ENCODE measurements at regions not wholly inside any gene's neighbourhood (a gene's known extent, or its start where the extent isn't known, plus 50 kb on each side); places are given as distances from the start of the nearest gene placed in this dataset.
"Not testable (repeated sequence)": the region's sequence is repeated elsewhere in the genome, so short reads cannot be mapped to it uniquely, and the experiment has no call there.

- TF ChIP-seq CTCF (IDR thresholded peaks at IDR 0.05; ENCODE audit: insufficient read depth, low read length) = no peak
- no peak for DNase-seq (ENCODE audit: low read depth)
- H3K4me3 ChIP-seq (ENCODE audit: low read depth, low read length) = no peak overlapping the region
These were observed 809.5 kb upstream of the SLITRK6 start for GRCh38 chr13:86608701-86609100.

DNA sequence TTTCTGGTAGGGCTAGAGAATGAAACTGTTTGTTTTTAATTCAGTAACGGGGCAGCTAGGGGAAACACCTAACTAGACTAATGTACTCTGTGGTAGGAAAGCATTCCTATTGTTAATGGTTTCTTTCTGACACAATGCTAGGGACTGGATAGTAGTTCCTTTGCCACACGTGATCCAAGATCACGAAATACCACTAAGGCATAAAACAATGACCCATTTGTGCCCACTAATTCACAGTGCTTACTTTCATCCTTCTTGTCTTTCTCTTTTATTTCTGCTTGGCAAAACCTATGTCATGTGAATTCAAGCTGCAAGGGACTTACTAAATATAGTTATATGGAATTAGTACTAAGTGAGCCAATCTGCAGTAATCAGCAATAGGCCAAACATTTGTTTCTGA lies 834.1 kb upstream of the SLITRK6 start:
- no peak overlapping the region for H3K4me3 ChIP-seq (ENCODE audit: low read depth, low read length)
- TF ChIP-seq CTCF (IDR thresholded peaks at IDR 0.05; ENCODE audit: insufficient read depth, low read length) = no peak
- no peak for DNase-seq (ENCODE audit: low read depth)

DNA sequence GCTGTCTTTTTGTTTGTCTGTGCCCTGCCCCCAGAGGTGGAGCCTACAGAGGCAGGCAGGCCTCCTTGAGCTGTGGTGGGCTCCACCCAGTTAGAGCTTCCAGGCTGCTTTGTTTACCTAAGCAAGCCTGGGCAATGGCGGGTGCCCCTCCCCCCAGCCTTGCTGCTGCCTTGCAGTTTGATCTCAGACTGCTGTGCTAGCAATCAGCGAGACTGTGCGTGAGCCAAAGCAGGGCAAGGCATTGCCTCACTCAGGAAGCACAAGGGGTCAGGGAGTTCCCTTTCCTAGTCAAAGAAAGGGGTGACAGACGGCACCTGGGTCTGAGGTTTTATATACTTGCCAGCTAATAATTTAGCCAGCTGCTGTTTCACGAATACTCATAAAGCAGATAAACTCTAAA lies 852.0 kb upstream of the SLITRK6 start:
- not testable (repeated sequence) for DNase-seq (ENCODE audit: low read depth); H3K4me3 ChIP-seq (ENCODE audit: low read depth, low read length)

DNA sequence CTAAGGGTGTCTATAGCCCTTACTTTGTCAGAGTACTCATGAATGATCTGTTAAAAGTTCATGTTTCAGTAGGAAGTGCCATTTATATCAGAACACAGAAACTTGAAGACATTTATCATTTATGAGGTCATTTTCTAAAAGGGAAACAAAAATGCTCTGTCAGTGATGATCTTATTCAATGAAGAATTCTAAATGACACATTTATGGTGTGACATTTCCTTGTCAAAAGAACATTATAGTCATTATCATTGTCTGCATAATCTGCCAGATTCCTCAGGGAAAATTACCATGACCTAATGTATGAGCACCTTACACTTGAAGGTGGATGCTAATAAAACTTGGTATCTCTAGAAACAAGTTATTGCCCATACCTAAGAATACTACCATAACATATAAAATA lies 853.8 kb upstream of the SLITRK6 start:
- DNase-seq (ENCODE audit: low read depth) = no peak
- no peak overlapping the region for H3K4me3 ChIP-seq (ENCODE audit: low read depth, low read length)
- no peak for TF ChIP-seq CTCF (IDR thresholded peaks at IDR 0.05; ENCODE audit: insufficient read depth, low read length)

GRCh38 chr13:86655561-86655960 lies 856.3 kb upstream of the SLITRK6 start:
- no peak for TF ChIP-seq CTCF (IDR thresholded peaks at IDR 0.05; ENCODE audit: insufficient read depth, low read length)
- no peak overlapping the region for H3K4me3 ChIP-seq (ENCODE audit: low read depth, low read length)
- DNase-seq (ENCODE audit: low read depth) = no peak

DNA sequence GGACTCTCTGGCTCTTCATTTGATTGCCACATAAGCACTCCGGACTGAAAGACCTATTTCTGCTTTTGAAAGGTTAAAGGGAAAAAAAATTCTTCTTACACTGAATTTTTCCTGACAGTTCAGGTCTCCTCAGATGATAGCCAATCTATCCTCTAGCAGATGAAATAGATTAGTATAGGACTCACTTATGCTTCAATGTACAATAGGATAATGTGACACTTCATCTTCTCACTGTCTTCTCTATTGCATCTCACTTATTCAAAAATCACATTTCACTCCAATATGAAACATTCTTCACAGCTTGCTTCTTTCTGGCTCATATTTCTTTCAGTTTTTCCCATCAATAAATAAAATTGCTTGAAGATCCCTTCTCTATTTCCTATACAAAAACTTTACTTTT lies 860.9 kb upstream of the SLITRK6 start:
- DNase-seq (ENCODE audit: low read depth) = no peak
- H3K4me3 ChIP-seq (ENCODE audit: low read depth, low read length) = no peak overlapping the region
- TF ChIP-seq CTCF (IDR thresholded peaks at IDR 0.05; ENCODE audit: insufficient read depth, low read length) = no peak

- TF ChIP-seq CTCF (IDR thresholded peaks at IDR 0.05; ENCODE audit: insufficient read depth, low read length) = no peak
- H3K4me3 ChIP-seq (ENCODE audit: low read depth, low read length) = no peak overlapping the region
- no peak for DNase-seq (ENCODE audit: low read depth)
These were observed 866.6 kb upstream of the SLITRK6 start for GRCh38 chr13:86665842-86666241.
